ENCODE measurements at regions not wholly inside any gene's neighbourhood (a gene's known extent, or its start where the extent isn't known, plus 50 kb on each side); places are given as distances from the start of the nearest gene placed in this dataset.

DNA sequence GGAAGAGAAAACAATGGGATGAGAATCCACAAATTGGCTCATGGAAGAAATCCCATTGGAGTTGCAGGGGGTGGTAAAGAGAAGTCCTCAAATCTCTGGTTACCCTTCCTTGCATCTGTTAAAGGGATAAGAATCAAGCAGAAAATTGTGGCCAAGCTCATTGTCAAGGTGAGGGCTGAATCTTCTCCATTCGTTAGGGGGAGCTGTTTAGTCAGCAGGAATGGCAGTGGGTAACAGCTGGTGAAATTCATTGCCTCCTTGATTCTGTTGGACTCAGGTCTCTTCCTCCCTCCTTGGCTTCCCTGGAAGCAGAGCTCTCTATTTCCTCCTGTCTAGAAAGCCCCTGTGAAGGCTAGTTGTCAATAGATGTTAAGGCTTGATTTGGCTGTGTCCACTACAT, 343.1 kb upstream of the SEMA6D start:
- no peaks in the 10 kb centered on the region for H3K4me1 ChIP-seq (ENCODE audit: control insufficient read depth, low read length)
- no peaks in the 10 kb centered on the region for H3K79me2 ChIP-seq (ENCODE audit: control insufficient read depth, low read length)
- no peaks in the 10 kb centered on the region for H3K9me3 ChIP-seq (ENCODE audit: control insufficient read depth, insufficient read depth, low read length)
- H4K20me1 ChIP-seq (ENCODE audit: control insufficient read depth, insufficient read depth, low read depth, low read length) = no peaks in the 10 kb centered on the region
- H3K4me3 ChIP-seq (ENCODE audit: low read length) = no peak overlapping the region
- H3K27ac ChIP-seq (ENCODE audit: low read depth, low read length) = no peak overlapping the region
- H3K9me2 ChIP-seq (replicated peaks; ENCODE audit: control insufficient read depth, low read length) = no peaks in the 10 kb centered on the region
- H3F3A ChIP-seq (ENCODE audit: control insufficient read depth, insufficient read depth) = no peaks in the 10 kb centered on the region
- no peaks in the 10 kb centered on the region for H3K27me3 ChIP-seq (ENCODE audit: control insufficient read depth, low read length)
- H3K36me3 ChIP-seq (ENCODE audit: control insufficient read depth, low read length) = no peaks in the 10 kb centered on the region
- H3K4me2 ChIP-seq (ENCODE audit: low read length) = no peak overlapping the region
- TF ChIP-seq, protein P1, sequence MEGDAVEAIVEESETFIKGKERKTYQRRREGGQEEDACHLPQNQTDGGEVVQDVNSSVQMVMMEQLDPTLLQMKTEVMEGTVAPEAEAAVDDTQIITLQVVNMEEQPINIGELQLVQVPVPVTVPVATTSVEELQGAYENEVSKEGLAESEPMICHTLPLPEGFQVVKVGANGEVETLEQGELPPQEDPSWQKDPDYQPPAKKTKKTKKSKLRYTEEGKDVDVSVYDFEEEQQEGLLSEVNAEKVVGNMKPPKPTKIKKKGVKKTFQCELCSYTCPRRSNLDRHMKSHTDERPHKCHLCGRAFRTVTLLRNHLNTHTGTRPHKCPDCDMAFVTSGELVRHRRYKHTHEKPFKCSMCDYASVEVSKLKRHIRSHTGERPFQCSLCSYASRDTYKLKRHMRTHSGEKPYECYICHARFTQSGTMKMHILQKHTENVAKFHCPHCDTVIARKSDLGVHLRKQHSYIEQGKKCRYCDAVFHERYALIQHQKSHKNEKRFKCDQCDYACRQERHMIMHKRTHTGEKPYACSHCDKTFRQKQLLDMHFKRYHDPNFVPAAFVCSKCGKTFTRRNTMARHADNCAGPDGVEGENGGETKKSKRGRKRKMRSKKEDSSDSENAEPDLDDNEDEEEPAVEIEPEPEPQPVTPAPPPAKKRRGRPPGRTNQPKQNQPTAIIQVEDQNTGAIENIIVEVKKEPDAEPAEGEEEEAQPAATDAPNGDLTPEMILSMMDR (IDR thresholded peaks at IDR 0.05; ENCODE audit: low read depth, low read length, poor library complexity, severe bottlenecking) = no peak

GRCh38 chr15:47376190-47376589, 341.1 kb upstream of the SEMA6D start:
- Histone ChIP-seq H3K4me2 (ENCODE audit: low read length) (no peak overlapping the region), H3K27ac (ENCODE audit: low read depth, low read length) (no peak overlapping the region), H4K20me1 (ENCODE audit: control insufficient read depth, insufficient read depth, low read depth, low read length) (no peaks in the 10 kb centered on the region), H3K9me2 (replicated peaks; ENCODE audit: control insufficient read depth, low read length) (no peaks in the 10 kb centered on the region), H3K4me1 (ENCODE audit: control insufficient read depth, low read length) (no peaks in the 10 kb centered on the region), H3F3A (ENCODE audit: control insufficient read depth, insufficient read depth) (no peaks in the 10 kb centered on the region), H3K27me3 (ENCODE audit: control insufficient read depth, low read length) (no peaks in the 10 kb centered on the region), H3K9me3 (ENCODE audit: control insufficient read depth, insufficient read depth, low read length) (no peaks in the 10 kb centered on the region), H3K36me3 (ENCODE audit: control insufficient read depth, low read length) (no peaks in the 10 kb centered on the region), H3K79me2 (ENCODE audit: control insufficient read depth, low read length) (no peaks in the 10 kb centered on the region), H3K4me3 (ENCODE audit: low read length) (no peak overlapping the region)
- TF ChIP-seq, protein P1 (IDR thresholded peaks at IDR 0.05; ENCODE audit: low read depth, low read length, poor library complexity, severe bottlenecking) = no peak
- no peak for TF ChIP-seq EZH2phosphoT487 (IDR thresholded peaks at IDR 0.05; ENCODE audit: borderline replicate concordance, low read length)

DNA sequence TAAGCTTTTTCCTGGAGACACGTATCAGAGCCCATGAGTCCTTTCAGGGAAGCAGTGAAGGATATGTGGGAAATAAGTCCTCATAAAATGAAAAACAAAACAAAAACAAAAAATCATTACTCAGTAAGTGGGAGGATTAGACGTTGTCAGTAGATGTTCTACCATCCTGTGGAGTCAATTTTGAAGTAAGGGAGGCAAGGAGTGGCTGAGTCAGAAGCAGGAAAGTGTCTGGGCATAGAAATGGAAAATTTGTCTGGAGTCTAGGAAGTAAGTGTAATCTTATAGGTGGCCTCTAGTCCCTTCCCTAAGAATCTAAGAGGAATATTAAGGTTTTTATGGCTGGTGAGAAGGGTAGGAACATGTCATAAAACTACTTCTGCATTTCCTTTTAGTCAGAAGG, 339.8 kb upstream of the SEMA6D start:
- no peaks in the 10 kb centered on the region for H3K9me3 ChIP-seq (ENCODE audit: control insufficient read depth, insufficient read depth, low read length)
- H3K4me2 ChIP-seq (ENCODE audit: low read length) = no peak overlapping the region
- no peaks in the 10 kb centered on the region for H4K20me1 ChIP-seq (ENCODE audit: control insufficient read depth, insufficient read depth, low read depth, low read length)
- H3K36me3 ChIP-seq (ENCODE audit: control insufficient read depth, low read length) = no peaks in the 10 kb centered on the region
- TF ChIP-seq, protein P1 (IDR thresholded peaks at IDR 0.05; ENCODE audit: low read depth, low read length, poor library complexity, severe bottlenecking) = no peak
- no peak for TF ChIP-seq EZH2phosphoT487 (IDR thresholded peaks at IDR 0.05; ENCODE audit: borderline replicate concordance, low read length)
- H3F3A ChIP-seq (ENCODE audit: control insufficient read depth, insufficient read depth) = no peaks in the 10 kb centered on the region
- H3K9me2 ChIP-seq (replicated peaks; ENCODE audit: control insufficient read depth, low read length) = no peaks in the 10 kb centered on the region
- no peaks in the 10 kb centered on the region for H3K27me3 ChIP-seq (ENCODE audit: control insufficient read depth, low read length)
- no peak overlapping the region for H3K27ac ChIP-seq (ENCODE audit: low read depth, low read length)
- no peak overlapping the region for H3K4me3 ChIP-seq (ENCODE audit: low read length)
- H3K79me2 ChIP-seq (ENCODE audit: control insufficient read depth, low read length) = no peaks in the 10 kb centered on the region
- H3K4me1 ChIP-seq (ENCODE audit: control insufficient read depth, low read length) = no peaks in the 10 kb centered on the region

GRCh38 chr15:47378527-47378926, 338.8 kb upstream of the SEMA6D start:
- no peak overlapping the region for H3K4me3 ChIP-seq (ENCODE audit: low read length)
- no peaks in the 10 kb centered on the region for H3K36me3 ChIP-seq (ENCODE audit: control insufficient read depth, low read length)
- no peaks in the 10 kb centered on the region for H3F3A ChIP-seq (ENCODE audit: control insufficient read depth, insufficient read depth)
- H4K20me1 ChIP-seq (ENCODE audit: control insufficient read depth, insufficient read depth, low read depth, low read length) = no peaks in the 10 kb centered on the region
- H3K9me2 ChIP-seq (replicated peaks; ENCODE audit: control insufficient read depth, low read length) = no peaks in the 10 kb centered on the region
- no peaks in the 10 kb centered on the region for H3K79me2 ChIP-seq (ENCODE audit: control insufficient read depth, low read length)
- no peaks in the 10 kb centered on the region for H3K9me3 ChIP-seq (ENCODE audit: control insufficient read depth, insufficient read depth, low read length)
- no peaks in the 10 kb centered on the region for H3K27me3 ChIP-seq (ENCODE audit: control insufficient read depth, low read length)
- H3K4me2 ChIP-seq (ENCODE audit: low read length) = no peak overlapping the region
- H3K4me1 ChIP-seq (ENCODE audit: control insufficient read depth, low read length) = no peaks in the 10 kb centered on the region
- no peak for TF ChIP-seq EZH2phosphoT487 (IDR thresholded peaks at IDR 0.05; ENCODE audit: borderline replicate concordance, low read length)
- TF ChIP-seq, protein P1 (IDR thresholded peaks at IDR 0.05; ENCODE audit: low read depth, low read length, poor library complexity, severe bottlenecking) = no peak
- no peak overlapping the region for H3K27ac ChIP-seq (ENCODE audit: low read depth, low read length)
